Smooth muscle cell of the brain vasculature (primary cell): ENCODE measurements at regions not wholly inside any gene's neighbourhood (a gene's known extent, or its start where the extent isn't known, plus 50 kb on each side); places are given as distances from the start of the nearest gene placed in this dataset.
"Not testable (repeated sequence)": the region's sequence is repeated elsewhere in the genome, so short reads cannot be mapped to it uniquely, and the experiment has no call there.

Source experiments
- DNase-seq: peaks from one replicate; pipeline ENCODE4 v3.0.0-alpha.2; 2012; ENCODE audit warnings: low read depth, low spot score

DNA sequence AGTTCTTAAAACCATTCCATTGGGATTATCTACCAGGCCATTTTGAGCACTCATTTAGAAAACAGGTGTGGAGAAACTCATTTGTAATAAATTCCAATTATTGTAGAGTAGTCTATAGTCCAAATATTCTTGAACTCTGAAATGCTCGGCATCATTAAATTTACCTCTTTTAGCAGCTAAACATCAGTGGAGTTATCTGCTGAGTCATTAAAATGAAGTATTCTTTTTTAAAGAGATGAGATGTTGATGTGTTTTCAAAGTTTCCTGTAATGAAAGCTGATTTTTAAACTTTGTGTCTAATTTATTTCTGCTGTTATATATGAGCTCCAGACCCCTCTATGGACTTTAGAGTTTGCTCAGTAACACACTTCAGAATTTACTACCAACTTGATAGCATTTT lies 1635.2 kb downstream of the SUCLG1 start:
- DNase-seq: no peak

GRCh38 chr2:82819951-82820350 lies 1639.1 kb downstream of the SUCLG1 start:
- no peak for DNase-seq

DNA sequence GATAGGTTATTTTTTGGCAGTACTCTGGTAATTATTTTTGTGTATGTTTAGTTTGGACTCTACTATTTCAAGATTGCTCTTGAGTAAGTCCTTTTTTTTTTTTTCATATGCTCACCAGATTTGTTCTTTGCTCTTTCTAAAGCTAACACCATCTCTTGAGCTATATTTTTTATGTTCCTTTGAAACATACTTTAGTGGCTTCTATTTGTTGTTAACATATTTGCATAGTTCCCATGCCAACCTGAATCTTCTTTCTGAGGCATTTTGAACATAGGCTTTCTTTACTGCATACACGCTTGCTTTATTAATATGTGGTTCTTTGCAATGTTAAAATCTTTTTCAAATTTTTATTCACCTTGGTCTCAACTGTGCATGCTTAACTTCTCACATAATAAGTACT lies 1644.9 kb downstream of the SUCLG1 start:
- no peak for DNase-seq

GRCh38 chr2:82811946-82812345 lies 1647.1 kb downstream of the SUCLG1 start:
- no peak for DNase-seq

DNA sequence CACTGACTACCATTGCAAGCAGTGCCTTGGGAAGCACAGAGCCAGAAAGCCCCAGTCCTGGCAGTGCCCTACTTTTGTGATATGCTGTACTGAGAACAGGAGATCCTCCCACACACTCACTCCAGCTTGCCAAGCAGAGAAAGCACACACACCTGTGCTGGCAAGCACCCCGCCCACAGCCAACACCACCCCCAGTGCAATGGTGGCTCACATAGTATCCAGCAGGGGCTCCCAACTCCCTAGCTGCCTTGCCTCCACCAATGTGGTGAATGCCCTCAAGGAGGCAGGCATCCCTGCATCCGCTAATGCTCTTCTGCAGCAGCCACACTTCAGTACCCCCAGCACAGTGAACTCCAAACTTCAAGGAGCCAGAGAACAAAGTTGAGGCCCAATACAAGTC lies 1655.8 kb downstream of the SUCLG1 start:
- DNase-seq: no peak

- DNase-seq: no peak
Observed at GRCh38 chr2:82797469-82797868, 1661.6 kb downstream of the SUCLG1 start.

DNA sequence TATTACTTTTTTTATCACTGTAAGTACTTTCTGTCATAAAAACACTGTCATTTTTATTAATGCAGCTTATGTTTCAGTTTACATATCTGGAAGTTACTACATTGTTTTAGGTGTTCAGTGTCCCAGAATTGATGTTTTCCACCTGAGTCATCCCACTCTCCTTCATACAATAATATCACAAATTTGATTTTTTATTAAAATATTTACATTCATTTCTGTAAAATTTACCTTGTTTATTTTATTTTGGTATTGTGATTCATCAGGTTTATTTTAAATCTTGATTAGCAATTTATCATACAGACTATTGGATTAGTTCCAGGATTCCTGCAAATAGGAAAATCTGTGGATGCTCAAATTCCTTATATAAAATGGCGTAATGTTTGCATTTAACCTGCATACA lies 1662.9 kb downstream of the SUCLG1 start:
- DNase-seq: no peak

DNA sequence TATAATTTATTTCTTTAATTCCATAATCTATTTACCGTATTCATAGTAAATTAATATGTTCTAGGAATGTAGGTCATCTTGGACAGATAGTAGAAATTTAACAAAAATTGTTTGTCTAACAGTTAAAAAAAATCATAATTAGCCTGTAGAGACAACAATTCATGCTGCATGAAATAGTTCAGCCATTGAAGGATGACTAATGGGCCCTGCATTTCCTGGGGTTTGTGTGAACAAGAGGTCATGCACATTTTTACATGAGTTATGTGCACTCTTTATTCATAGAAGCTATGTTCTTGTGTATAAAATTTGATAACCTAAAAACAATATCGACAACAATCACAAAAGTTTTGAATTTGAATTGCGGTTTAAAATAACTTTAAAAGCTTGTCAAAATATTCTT lies 1663.6 kb downstream of the SUCLG1 start:
- DNase-seq: no peak

- no peak for DNase-seq
Observed at GRCh38 chr2:82793711-82794435, 1665.2 kb downstream of the SUCLG1 start.

GRCh38 chr2:82792316-82792715 lies 1666.8 kb downstream of the SUCLG1 start:
- DNase-seq: no peak

DNA sequence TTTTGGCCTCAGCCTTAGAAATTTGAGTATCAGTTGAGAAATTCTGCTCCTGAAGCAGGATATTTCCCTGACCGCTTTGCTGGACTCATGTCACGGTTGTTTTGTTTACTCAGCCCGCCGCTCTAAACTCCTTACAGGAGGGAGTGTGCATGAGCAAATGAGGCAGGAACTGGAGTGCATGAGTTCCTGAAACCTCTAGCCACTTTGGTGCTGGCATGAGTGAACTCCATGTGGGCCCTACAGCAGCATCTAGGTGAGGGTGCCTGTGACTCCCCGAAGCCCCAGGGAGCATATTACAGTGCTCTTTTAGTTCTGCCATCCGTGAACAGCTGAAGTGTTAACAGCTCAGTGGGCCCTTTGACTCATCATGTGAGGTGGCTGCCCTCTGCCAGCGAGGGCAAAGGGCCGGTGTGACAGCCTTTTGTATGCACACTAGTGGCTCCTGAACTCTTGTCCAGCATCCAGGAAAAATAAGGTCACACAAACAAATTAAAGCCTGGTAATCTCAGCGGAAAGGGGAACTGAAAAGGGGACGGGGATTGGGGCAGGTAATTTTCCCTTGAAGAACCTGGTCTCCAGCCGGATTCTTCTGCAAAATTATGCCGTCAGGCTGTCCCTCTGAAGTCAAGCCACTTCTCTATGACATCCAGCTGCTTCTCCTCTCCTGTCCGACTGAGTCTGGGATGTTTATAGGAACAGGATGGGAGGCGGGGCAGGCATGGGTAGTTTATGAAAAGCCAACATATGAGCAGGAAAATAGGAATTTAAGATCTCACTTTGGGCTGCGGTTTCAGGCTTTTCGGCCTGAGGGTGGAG lies 1668.7 kb downstream of the SUCLG1 start:
- DNase-seq: no peak

DNA sequence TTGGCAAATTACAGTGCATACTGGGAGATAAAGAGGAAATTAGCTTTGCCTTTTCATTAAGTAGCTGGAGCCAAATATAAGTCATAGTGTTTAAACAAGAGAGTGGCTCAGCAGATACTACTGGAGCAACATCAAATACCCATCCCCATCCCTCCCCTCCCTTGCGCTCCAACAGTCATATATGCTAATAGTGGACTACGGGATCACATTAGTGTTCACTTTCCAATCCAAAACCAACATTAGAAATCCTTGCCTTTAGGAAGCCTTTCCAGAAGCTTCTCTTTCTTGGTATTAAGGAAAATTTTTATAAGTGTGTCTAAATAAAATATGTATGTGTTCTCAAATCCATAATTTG lies 1669.3 kb downstream of the SUCLG1 start:
- DNase-seq: no peak

DNA sequence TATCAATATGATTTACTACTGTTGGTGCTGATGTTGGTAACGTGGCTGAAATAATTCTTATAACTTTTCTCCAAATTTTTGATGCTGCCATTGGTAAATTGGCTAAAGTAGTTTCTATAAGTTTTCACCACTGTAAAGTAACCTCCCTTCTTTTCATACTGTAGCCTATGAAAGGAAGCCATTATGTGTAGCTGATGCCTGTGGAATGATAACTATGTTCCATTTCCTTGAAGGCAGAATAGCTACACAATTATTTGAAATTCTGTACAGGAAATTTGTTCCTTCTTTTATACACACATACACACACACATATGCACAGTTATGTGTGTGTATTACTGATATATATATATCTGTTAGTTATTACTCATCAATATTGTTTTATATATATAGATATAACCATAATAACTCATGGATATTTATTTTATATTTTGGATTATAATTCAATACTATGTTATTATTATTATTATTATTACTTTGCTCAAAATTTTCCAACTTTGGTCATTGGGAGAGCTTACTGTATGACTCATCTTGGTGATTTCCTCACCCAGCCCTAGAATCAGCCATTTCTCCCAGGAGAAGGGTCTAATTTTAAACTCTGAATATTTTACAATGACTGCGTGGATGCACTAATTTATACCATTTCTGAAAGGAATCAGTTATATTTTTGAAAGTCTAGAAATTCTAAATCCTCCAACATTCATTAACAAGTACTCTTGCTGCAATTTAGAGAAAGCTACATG lies 1677.7 kb downstream of the SUCLG1 start:
- no peak for DNase-seq

GRCh38 chr2:82780050-82780449 lies 1679.0 kb downstream of the SUCLG1 start:
- DNase-seq: no peak

DNA sequence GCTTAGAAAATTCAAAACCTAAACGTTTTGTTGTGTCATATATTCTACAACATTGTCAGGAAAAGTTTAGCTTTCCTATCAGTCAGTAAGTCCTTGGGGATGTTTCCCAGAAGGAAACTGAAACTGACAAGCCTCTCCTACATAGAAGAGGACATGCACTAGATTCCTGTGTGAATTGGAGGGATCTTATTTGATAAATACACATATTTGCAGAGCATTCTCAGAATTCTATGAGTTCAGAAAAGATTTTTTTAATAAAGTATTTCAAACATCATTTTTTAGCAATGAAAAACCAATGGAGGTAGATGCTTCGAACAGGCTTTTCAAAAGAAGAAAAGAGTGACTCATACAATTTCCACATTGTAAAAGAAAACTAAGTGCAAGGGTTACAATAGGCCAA lies 1706.7 kb downstream of the SUCLG1 start:
- no peak for DNase-seq

GRCh38 chr2:82748653-82749052 lies 1710.4 kb downstream of the SUCLG1 start:
- no peak for DNase-seq

DNA sequence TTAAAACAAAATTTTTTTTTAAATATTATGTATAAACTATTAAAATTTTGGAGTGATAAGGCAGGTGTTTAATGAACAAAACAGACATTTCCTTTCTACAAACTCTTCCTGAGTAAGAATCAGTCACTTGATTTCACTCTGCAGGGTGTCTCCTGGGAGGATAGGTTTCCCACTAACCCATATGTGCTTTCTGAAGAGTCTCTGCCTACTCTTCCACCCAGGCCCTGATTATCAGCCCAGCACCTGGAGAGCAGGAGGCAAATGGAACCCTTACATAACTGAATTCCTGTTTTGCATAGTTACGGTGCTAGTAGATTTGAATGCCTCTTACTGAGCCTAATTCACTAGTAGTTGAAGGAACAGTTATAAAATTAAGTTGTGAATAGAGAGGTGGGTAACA lies 1718.6 kb downstream of the SUCLG1 start:
- DNase-seq: no peak

GRCh38 chr2:82737965-82738364 lies 1721.1 kb downstream of the SUCLG1 start:
- DNase-seq: not testable (repeated sequence)

DNA sequence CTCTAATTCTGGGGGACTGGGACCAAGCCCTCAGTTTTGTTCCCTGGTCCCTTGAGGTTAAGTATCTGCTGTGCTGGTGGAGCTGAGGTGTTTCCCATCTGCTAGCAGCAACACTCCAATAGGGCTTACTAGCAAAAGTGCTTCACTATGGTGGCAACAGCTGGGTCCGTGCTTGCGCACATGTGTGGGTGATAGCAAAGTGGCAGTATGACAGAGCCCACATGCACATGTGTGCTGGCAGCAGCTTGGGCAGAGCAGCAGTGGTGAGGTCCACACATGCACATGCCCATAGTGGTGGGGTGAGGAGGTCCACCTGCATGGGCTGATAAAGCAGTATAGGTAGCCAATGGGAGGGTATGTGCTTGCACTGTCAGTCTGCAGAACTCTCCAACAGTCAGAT lies 1723.7 kb downstream of the SUCLG1 start:
- DNase-seq: no peak

- DNase-seq: no peak
Observed at GRCh38 chr2:82731824-82732223, 1727.3 kb downstream of the SUCLG1 start.

- no peak for DNase-seq
Observed at GRCh38 chr2:82730811-82731210, 1728.3 kb downstream of the SUCLG1 start.

GRCh38 chr2:82728090-82728489 lies 1731.0 kb downstream of the SUCLG1 start:
- no peak for DNase-seq

- no peak for DNase-seq
Observed at GRCh38 chr2:82708681-82709080, 1750.4 kb downstream of the SUCLG1 start.
